ENCODE measurements at regions not wholly inside any gene's neighbourhood (a gene's known extent, or its start where the extent isn't known, plus 50 kb on each side); places are given as distances from the start of the nearest gene placed in this dataset.

- DNase-seq (ENCODE audit: extremely low read depth, insufficient read length) = no peak
- no peaks in the 10 kb centered on the region for H3K36me3 ChIP-seq (ENCODE audit: control insufficient read depth, insufficient read depth, low read length)
- no peak overlapping the region for H3K4me3 ChIP-seq (replicated peaks; ENCODE audit: low read depth, low read length)
- no peaks in the 10 kb centered on the region for H3K27me3 ChIP-seq (replicated peaks; ENCODE audit: control insufficient read depth, insufficient read depth, low read length)
- no peak for TF ChIP-seq CTCF (IDR thresholded peaks at IDR 0.05; ENCODE audit: insufficient read depth, low read length, poor library complexity, severe bottlenecking)
Observed at GRCh38 chrX:78213331-78213730, 73.9 kb upstream of the TAF9B start.

GRCh38 chrX:78199851-78200250 lies 60.4 kb upstream of the TAF9B start:
- peak; percentile 38 for TF ChIP-seq CTCF (IDR thresholded peaks at IDR 0.05; ENCODE audit: insufficient read depth, low read length, poor library complexity, severe bottlenecking)
- DNase-seq (ENCODE audit: extremely low read depth, insufficient read length) = no peak
- Histone ChIP-seq H3K27me3 (replicated peaks; ENCODE audit: control insufficient read depth, insufficient read depth, low read length) (no peaks in the 10 kb centered on the region), H3K36me3 (ENCODE audit: control insufficient read depth, insufficient read depth, low read length) (no peaks in the 10 kb centered on the region), H3K4me3 (replicated peaks; ENCODE audit: low read depth, low read length) (no peak overlapping the region)
